ENCODE measurements at regions not wholly inside any gene's neighbourhood (a gene's known extent, or its start where the extent isn't known, plus 50 kb on each side); places are given as distances from the start of the nearest gene placed in this dataset.

DNA sequence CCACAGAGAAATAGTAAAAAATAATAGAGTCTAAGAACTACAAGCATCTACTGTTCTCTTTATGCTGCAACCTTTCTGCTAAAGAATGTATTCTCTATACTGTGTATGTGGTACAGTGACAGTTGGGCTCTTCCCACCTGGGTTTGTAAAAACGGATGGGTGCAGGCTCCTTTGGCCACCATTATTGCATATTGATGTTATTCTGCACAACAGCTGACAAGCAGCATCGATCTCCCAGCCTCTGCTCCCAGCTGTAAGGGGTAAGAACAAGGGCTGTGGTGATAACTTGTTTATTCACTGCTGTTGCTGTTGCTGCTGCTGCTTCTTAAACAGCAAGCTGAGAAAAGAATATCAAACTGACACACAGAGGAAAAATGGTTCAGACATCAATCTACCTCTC is 56.1 kb downstream of the KCNRG start:
- DNase-seq (ENCODE audit: low read depth, low spot score): no peak

DNA sequence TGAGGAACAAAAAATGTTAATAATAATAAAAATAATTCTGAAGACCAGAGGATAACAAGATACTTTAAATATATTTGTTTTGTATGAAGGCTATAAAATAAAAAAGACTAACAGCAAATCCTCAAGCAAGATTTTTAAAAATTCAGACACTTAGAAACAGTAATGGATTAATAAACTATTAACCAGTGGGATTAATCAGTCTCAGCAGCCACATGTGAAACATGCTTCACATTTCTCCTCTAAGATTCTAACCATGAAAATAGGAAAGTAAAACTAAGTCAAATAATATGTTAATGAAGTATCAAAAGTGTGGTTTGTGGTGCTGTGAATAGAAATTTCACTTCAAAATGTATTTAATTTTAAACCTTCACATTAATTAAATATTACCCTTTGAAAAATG is 57.4 kb downstream of the KCNRG start:
- DNase-seq (ENCODE audit: low read depth, low spot score): no peak

DNA sequence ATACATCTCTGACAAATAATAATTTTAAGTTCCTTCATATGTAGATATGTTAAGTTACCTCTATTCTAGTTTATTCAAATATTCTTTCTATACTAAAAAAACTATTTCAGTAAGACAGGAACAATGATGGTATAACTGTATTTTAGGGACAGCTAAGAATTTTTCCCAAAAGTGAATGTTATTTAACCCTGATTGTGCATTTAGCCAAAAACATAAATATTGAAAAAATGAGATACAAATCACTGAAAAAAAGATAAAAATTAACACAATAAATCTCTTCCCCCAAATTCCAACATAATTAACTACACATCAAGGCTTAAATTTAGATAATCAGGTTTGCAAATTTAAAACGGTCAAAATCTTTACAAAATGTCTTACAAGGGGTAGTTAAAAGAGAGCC is 58.1 kb downstream of the KCNRG start:
- DNase-seq (ENCODE audit: low read depth, low spot score): no peak

DNA sequence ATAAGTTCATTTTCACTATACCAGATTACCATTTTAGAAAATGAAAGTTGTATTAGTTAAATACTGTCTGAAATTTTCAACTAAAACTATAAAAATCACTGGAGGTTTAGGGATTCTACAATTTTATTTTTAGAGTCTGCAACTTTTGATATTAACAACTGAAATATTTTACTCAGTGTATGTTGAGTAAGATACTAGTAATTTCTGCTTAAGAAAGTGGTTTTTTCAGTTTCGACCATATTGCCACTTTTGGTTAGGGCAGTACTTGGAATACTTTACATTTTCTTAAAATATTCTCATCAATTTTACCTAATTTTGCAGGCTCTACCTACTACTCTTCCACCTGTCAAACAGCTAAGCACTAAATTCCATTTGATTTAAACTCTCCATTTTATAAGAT is 59.6 kb downstream of the KCNRG start:
- DNase-seq (ENCODE audit: low read depth, low spot score): no peak

DNA sequence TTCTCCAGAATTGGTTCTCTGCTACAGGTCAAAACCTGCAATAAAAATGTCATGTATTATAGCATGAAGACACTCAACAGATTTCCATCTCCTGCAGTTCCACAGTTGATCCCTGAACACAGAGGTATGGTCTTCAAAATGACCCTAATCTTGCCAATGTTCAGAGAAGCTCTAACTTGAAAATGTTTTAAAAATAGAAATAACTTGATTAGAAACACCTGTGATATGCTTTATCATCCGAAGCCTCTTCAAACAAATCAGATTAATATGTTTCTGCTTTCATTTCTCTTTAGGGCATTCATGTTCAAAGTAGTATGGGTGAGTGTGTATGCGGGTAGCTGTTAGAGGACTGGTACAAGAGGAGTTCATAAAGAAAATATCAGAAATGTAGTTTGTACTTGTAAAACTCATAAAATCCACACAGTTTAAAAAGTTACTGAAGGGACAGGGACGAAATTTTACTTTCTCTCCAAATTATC is 60.4 kb downstream of the KCNRG start:
- no peak for DNase-seq (ENCODE audit: low read depth, low spot score)

DNA sequence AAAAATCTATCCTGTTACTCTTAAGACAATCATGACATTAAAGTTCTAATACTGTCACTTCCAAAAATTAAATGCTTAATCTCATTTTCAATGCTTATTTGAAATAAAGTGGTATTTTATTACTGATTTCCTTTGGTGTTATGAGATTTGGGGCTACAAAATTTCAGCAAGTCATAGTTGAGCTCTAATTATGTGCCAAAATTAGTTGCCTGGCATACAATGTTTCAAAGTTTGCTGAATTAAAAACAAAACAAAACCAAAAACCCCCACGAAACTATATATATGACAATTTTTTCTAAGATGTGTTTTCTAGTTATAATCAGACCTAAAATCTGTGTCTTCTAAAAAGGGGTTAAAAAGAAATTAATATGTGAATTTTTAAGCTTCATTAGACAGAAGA is 62.2 kb downstream of the KCNRG start:
- no peak for DNase-seq (ENCODE audit: low read depth, low spot score)

DNA sequence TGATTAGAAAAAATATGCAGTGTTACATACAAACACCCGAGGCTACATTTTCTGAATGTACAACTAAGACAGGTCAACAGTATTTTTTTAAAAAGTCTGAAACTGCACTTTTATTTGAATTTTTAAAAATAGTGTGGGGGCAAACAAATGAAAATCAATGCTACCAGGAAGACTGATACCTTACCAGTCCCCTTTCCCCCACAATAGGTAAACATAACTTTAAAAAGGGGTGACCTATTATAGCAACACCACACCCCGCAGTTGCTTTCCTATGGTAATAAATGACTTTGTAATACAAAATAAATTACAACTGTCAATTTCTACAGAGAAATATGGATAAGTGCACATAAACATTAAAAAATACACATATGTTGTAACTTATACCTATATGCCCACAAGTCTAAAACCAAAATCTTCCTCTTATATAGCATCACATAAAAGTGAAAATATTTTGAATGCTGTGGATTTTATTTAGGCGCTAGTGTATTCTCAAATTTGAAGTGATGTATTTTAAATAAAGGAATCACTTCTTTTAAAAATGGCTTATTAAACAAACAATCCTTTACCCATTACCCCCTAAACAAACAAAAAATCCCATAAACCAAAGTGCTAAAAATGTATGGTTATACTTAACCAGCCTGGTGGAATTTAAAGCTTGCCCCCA is 63.1 kb downstream of the KCNRG start:
- DNase-seq (ENCODE audit: low read depth, low spot score): no peak

DNA sequence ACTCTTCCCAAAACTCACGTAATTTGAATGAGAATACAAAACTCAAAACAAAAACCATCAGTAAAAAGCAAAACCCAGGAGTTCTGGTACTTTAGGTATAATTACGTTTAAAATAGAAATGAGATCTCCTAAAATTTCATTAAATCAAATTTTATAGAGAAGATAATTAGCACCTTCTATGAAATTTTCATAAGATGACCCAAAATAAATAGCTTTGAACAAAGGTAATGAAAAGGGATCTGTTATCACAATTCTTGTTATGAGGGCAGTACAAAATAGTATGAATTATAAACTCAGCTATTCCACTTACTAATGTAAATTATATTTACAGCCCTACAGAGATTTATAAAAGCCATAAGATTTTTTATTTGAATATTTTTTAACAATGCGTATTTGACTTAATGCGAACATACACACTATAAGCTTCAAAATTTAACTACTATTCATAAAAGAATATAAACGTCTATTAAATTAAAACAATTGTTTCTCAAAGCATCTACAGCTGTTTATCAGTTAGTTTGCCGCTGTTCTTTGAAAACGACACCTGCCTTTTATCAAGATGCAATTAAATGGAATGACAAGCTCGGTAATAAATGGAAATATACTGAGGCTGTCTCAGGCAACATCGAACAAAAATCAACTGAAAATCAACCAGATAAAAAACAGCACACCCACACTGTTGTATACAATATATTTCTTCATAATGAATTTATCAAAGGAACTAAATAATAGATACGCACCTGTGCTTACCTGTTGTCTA is 63.8 kb downstream of the KCNRG start:
- no peak for DNase-seq (ENCODE audit: low read depth, low spot score)

DNA sequence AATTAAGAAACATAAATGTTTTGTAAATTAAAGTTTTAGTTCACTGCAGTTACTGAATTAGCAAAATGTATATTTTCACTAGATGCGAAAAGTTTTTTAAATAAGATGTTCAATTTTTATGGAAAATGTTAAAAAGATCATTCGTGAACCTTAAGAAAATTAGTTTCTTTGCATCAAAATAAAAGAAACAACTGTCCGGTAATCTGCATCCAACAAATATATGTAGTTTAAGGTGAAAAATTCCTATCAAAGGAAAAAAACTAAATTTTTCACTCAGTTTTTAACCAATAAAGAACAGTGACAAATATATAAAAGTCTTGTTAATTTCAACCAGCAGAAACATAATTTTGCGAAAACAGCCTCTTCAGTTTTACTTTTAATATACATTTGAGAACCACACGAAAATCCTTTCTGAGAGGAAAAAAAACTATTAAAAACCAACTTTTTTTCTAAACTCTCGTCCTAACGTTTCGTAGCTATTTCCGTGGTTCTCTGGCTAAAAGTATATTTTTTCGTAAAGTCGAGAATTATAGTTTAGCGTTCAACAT is 64.5 kb downstream of the KCNRG start:
- no peak for DNase-seq (ENCODE audit: low read depth, low spot score)

DNA sequence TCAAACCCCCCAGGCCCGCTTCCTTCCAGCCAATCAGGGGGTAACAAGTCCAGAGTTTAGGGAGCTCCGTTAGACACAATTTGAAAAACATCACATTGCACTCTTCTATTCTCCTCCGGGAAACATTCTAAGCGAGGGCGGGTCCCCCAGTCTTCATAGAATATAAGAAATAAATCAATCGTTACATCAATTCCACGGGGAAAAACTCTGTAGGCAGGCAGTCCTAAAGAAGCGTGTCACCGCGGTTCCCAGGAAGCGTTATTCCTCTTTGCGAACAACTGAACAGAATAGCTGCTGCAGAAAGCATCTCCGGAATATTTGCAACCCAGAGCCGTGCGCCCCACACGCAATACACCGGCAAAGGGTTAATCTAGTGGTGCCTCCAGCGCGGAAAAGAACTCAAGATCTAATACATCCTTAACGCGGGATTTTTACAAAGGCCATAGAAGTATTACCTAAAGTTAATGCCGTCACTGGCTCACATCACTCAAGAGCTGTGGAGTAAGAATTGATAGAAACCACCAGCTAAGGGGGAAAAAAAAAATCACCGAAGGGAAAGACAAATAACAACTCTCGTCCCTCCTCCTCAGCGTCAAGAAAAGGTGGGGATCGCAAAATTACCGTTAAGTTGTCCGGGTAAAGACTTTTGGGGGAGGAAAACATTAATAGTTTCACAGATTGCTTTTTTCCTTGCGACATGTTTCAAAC is 65.1 kb downstream of the KCNRG start:
- peak; percentile 72 for DNase-seq (ENCODE audit: low read depth, low spot score)

DNA sequence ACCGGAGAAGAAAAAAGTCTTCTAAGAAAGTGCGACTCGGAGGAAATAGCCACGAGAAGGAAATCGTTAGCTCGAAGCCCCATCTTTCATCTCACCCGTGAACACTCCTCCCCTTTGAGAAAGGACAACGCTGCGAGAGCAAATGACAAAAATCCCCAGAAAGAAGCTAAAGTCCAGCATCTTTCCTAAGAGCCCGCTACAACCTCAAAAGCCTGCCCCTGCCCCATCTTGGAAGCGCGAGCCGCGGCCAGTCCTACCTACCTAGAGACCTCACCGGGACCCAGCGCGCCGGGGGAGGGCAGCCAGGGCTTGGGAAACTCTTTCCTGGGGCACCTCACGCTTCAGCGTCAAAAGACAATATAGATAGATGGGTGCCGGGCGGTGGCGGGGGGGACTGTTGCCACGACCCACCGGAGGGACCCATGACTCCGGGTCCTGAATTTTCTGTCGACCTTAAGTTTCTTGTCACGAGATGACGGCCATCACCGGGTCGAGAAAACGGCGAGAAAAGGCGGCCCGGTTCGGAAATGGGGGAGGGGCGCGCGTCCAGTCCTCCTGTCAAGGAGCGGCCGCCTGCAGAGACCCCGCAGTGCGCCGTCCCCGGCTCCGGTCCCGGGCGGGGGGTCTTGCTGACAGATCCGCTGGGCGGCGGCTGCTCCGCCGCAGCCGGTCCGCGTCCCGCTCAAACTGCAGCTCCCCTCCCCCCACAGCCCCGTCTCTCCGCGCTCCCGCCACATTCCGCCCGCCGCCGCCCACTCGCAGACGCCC is 65.9 kb downstream of the KCNRG start:
- DNase-seq (ENCODE audit: low read depth, low spot score): peak; percentile 76

DNA sequence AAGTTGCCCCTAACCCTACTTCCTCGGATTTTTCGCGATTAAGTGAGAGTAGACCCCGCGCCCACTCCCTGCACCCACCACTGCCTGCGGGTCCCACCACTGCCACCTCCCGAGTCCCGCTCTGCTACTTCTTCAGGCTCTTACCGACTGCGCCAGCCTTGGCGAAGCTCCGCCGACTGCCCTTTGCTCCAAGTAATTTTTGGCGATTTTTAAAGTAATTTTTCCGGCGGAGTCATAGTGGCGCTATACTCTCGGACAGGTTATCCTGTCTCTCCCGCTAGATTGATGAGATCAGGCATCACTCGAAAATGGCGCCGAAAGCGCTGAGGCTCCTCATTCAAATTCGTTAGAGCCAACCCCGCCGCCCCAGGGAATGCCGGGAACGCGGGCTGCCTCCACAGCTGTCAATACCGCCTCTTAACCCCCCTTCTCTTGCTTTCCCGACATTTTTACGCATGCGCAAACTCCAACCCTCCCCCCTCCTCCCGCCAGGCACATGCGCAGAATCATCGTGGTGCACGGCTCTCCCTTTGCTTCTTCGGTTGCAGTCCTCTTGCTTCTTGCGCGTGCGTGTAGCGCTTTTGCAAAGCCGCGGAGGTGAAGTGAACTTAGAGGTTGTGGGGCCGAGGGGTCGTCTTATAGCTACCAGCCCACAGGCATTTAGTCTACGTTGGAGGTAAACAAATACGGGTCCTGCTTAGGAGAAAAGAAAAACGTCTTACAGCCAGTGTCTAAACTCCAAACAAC is 66.6 kb downstream of the KCNRG start:
- DNase-seq (ENCODE audit: low read depth, low spot score): peak; percentile 99

DNA sequence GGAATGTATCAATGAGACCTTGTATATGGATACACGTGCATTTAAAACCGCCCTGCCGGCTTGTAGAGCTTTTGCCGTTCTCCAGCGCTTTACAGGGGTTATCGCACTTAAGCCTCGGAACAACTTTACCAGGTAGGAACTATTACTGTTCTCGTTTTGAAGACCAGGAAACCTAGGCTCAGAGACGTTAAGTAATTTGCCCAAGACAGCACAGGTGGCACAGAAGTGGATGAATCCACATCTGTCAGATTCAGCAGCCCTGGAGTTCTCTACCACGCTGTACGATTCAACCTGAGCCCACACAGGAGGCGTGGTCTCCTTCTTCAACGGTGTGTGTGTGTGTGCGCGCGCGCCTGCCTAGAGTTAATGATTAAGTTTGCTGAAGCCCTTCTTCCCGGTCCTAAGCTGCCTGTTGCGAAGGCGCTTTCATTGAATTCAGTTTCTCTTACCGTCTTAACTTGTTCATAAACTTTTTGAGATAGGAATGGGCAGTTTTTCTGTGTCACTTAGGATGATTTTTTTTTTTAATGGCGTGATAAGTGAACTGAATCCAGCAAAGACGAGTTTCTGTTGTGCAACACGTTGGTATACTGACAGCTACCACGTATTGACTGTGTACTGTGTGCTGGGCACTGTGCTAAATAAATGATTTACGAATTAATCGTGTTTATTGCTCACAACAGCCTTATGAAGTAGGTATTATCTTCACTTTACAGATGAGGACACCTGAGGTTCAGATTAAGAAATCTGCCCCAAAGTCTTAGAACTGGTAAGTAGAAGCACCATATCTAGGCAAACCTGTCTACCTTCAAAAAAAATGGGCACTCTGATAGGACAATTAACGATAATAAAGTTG is 67.4 kb downstream of the KCNRG start:
- peak; percentile 84 for DNase-seq (ENCODE audit: low read depth, low spot score)

DNA sequence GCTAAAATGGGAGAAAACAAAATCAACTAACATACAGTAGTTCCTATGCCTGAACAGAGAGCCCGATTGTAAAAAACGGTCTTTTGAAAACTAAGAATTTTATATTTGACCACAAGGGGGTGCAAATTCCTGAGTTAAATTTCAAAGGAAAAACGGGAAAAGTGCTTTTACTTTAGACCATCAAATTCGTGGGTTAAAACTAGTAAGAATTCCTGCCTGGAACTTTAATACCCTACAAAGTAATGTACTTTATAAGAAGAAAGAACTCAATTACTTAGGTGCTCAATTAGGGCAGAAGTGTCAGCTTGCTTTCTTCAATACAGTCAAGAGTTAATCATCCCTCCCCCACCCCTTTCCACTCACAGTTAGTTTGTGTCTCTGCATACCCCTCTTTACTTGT is 69.8 kb downstream of the KCNRG start:
- DNase-seq (ENCODE audit: low read depth, low spot score): peak; percentile 72

DNA sequence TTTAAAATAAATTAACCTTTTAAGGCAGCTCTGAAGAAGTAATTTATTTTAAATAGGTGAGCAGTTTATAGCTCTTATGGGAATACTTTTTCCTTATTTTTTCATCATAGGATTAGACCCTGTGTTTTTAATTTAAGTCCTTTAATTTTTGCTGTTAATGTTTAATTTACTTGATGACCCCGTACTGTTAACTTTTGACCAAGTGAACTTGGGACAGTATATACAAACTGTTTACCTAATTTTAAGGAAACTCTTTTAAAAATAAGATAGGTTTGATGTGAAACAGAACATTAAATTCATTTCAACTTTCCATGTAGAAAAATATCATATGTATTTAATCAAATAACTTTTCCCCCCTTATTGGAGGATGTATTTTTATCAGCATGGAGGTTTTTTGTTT is 74.4 kb downstream of the KCNRG start:
- no peak for DNase-seq (ENCODE audit: low read depth, low spot score)

DNA sequence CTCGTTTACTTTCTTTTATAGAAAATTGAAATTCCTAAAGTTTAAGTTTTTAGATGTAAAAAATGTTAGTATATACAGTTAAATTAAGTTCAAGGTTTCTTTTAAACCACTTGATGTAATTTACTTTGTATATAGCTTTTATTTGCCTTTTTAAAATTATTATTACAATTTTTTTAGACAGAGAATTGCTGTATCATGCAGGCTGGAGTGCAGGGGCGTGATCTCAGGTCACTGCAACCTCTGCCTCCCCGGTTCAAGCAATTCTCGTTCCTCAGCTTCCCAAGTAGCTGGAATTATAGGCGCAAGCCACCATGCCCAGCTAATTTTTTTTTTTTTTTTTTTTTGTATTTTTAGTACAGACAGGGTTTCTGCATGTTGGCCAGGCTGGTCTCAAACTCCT is 75.0 kb downstream of the KCNRG start:
- no peak for DNase-seq (ENCODE audit: low read depth, low spot score)

DNA sequence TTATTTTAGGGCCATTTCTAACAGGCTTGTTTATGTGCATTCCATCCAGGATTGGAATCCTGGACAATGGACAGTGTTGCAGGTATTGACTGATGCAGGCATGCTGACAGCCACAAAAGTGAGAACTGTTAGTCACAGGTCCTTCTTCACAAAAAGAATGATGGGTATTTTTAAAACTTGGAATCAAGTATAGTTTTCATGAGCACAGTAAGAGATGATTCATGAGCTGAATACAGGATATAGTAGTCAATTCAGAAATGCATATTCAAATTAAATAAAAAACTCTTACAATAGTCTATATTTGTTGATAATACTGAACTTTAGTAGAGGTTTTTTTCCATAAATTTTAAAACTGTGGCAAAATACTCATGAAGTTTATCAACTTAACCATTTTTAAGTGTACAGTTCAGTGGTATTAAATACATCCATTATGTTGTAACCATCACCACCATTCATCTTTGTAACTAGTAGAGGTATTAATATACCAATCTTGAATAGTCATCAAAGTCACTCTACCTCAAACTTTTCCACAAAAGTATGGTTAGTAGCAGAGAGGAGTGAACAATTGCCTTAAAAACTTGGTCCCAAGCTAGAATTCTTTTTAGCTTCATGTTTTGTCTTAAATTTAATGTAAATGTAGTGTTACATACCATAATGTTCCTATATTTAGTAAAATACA is 79.5 kb downstream of the KCNRG start:
- DNase-seq (ENCODE audit: low read depth, low spot score): no peak

DNA sequence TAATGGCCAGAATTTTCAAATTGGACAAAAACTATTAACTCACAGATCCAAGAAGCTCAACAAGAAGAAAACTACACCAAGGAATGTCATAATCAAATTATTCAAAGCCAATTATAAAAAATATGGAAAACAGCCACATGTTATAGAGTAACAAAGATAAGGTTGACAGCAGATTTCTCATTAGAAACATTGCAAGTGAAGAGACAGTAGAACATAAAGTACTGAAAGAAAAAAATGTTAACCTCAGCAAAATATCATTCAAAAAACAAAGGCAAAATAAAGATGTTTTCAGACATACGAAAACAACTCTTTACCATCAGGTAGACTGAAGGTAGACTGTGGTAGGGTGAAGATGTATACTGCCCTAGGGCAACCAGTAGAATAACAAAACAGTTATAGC is 83.4 kb downstream of the KCNRG start:
- no peak for DNase-seq (ENCODE audit: low read depth, low spot score)

DNA sequence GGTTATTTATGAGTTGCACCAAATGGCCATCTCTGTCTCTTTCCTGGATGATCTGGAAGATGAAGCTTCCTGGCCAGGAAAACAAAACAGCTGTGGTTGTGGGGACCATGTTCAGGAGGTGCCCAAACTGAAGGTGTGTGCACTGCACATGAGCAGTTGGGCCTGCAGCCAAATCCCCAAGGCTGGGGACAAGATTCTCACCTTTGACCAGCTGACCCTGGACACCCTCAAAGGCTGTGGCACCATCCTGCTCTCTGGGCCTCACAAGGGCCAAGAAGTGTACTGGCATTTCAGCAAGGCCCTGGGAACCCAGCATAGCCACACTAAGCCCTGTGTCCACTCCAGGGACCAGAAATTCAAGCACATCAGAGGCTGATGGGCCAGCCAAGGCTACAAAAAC is 84.2 kb downstream of the KCNRG start:
- DNase-seq (ENCODE audit: low read depth, low spot score): no peak

Measured in astrocyte of the hippocampus (primary cell).